Esophagus (tissue), 2 donors: ENCODE measurements at regions not wholly inside any gene's neighbourhood (a gene's known extent, or its start where the extent isn't known, plus 50 kb on each side); places are given as distances from the start of the nearest gene placed in this dataset.
A peak's percentile ranks its signal among the peaks of the same experiment; 100 is the strongest.

Experiments
- H3K27ac ChIP-seq, 2 donors: one replicate each; pipeline ENCODE4 v1.5.1; 2013; ENCODE audit warnings: low read depth in 2 of 2, mild to moderate bottlenecking in 2 of 2, inconsistent platforms in 1 of 2, low read length in 1 of 2, moderate library complexity in 1 of 2
- H3K27me3 ChIP-seq, 2 donors: one replicate each; pipeline ENCODE4 v1.6.1; 2013; ENCODE audit warnings: low read length in 2 of 2, control low read depth in 1 of 2, mild to moderate bottlenecking in 1 of 2; ENCODE audit not compliant: insufficient read depth in 2 of 2, control insufficient read depth in 1 of 2
- H3K36me3 ChIP-seq, 2 donors: one replicate each; pipeline ENCODE4 v1.6.1; 2013; ENCODE audit warnings: low read length in 1 of 2; ENCODE audit not compliant: control insufficient read depth in 2 of 2, insufficient read depth in 2 of 2
- H3K4me1 ChIP-seq, 2 donors: one replicate each; pipeline ENCODE4 v1.6.1; 2013; ENCODE audit warnings: low read length in 1 of 2; ENCODE audit not compliant: control insufficient read depth in 2 of 2, insufficient read depth in 2 of 2
- H3K4me3 ChIP-seq, 2 donors: one replicate each; pipeline ENCODE4 v1.5.1; 2013; ENCODE audit warnings: low read length in 2 of 2, mild to moderate bottlenecking in 2 of 2, low read depth in 1 of 2, moderate library complexity in 1 of 2
- H3K9me3 ChIP-seq, 2 donors: one replicate each; pipeline ENCODE4 v1.6.1; 2013; ENCODE audit warnings: mild to moderate bottlenecking in 2 of 2, low read depth in 1 of 2, low read length in 1 of 2, moderate library complexity in 1 of 2; ENCODE audit not compliant: control insufficient read depth in 2 of 2, insufficient read depth in 1 of 2
- WGBS, 2 donors: extraction: QIAGEN DNeasy Blood & Tissue Kit; methylation state at CpG; one replicate each; pipeline ENCODE4 v1.1.7; 2013; 5-methylcytosine and 5-hydroxymethylcytosine counted together
- donor health status: healthy with polysubstance abuse.
- donor health status: Bipolar disorder and iron deficiency.

GRCh38 chr10:113269333-113269732, 283.5 kb upstream of the HABP2 start:
- Histone ChIP-seq H3K9me3 (no peaks in the 10 kb centered on the region), H3K27ac (no peak overlapping the region), H3K4me3 (no peak overlapping the region), H3K4me1 (no peaks in the 10 kb centered on the region), H3K27me3 (no peaks in the 10 kb centered on the region), H3K36me3 (no peaks in the 10 kb centered on the region)
- 82 to 87% methylated on average over 2 of the region's 2 CpGs for WGBS, 2 donors

- no peak overlapping the region for H3K4me3 ChIP-seq
- no peaks in the 10 kb centered on the region for H3K4me1 ChIP-seq
- no peaks in the 10 kb centered on the region for H3K36me3 ChIP-seq
- 78% methylated on average over 5 of the region's 5 CpGs for WGBS, 2 donors
- H3K9me3 ChIP-seq, result no peaks in the 10 kb centered on the region
- no peak overlapping the region for H3K27ac ChIP-seq
- H3K27me3 ChIP-seq, result no peaks in the 10 kb centered on the region
These were observed 280.3 kb upstream of the HABP2 start for GRCh38 chr10:113272511-113272910.

GRCh38 chr10:113273181-113274163, 279.4 kb upstream of the HABP2 start:
- Histone ChIP-seq H3K4me3 (no peak overlapping the region), H3K27me3 (no peaks in the 10 kb centered on the region), H3K27ac (peak overlapping the region in 1 of 2 donors; percentile 50), H3K4me1 (no peaks in the 10 kb centered on the region), H3K9me3 (no peaks in the 10 kb centered on the region), H3K36me3 (no peaks in the 10 kb centered on the region)
- WGBS, 2 donors, result 51 to 53% methylated on average over 23 of the region's 23 CpGs

GRCh38 chr10:113274176-113274829, 278.6 kb upstream of the HABP2 start:
- no peaks in the 10 kb centered on the region for H3K27me3 ChIP-seq
- WGBS, 2 donors, result 62 to 67% methylated on average over 8 of the region's 8 CpGs
- H3K4me3 ChIP-seq, result no peak overlapping the region
- no peaks in the 10 kb centered on the region for H3K4me1 ChIP-seq
- peak overlapping the region in 1 of 2 donors; percentile 51 for H3K27ac ChIP-seq
- H3K36me3 ChIP-seq, result no peaks in the 10 kb centered on the region
- H3K9me3 ChIP-seq, result no peaks in the 10 kb centered on the region

GRCh38 chr10:113278221-113278620, 274.6 kb upstream of the HABP2 start:
- Histone ChIP-seq H3K36me3 (no peaks in the 10 kb centered on the region), H3K27ac (no peak overlapping the region), H3K4me3 (no peak overlapping the region), H3K9me3 (no peaks in the 10 kb centered on the region), H3K27me3 (no peaks in the 10 kb centered on the region), H3K4me1 (no peaks in the 10 kb centered on the region)
- WGBS, 2 donors, result 59 to 65% methylated on average over 1 of the region's 1 CpG

GRCh38 chr10:113278664-113279063, 274.2 kb upstream of the HABP2 start:
- H3K36me3 ChIP-seq, result no peaks in the 10 kb centered on the region
- no peaks in the 10 kb centered on the region for H3K4me1 ChIP-seq
- WGBS, 2 donors, result 64 to 65% methylated on average over 3 of the region's 3 CpGs
- no peak overlapping the region for H3K27ac ChIP-seq
- H3K4me3 ChIP-seq, result no peak overlapping the region
- H3K27me3 ChIP-seq, result no peaks in the 10 kb centered on the region
- no peaks in the 10 kb centered on the region for H3K9me3 ChIP-seq

- Histone ChIP-seq H3K27me3 (no peaks in the 10 kb centered on the region), H3K4me1 (no peaks in the 10 kb centered on the region), H3K36me3 (no peaks in the 10 kb centered on the region), H3K4me3 (no peak overlapping the region), H3K27ac (no peak overlapping the region), H3K9me3 (no peaks in the 10 kb centered on the region)
- WGBS, 2 donors, result 88 to 90% methylated on average over 4 of the region's 4 CpGs
These were observed 273.6 kb upstream of the HABP2 start for GRCh38 chr10:113279262-113279661.

- no peaks in the 10 kb centered on the region for H3K36me3 ChIP-seq
- 86 to 89% methylated on average over 4 of the region's 4 CpGs for WGBS, 2 donors
- no peak overlapping the region for H3K4me3 ChIP-seq
- H3K4me1 ChIP-seq, result no peaks in the 10 kb centered on the region
- H3K27me3 ChIP-seq, result no peaks in the 10 kb centered on the region
- no peak overlapping the region for H3K27ac ChIP-seq
- no peaks in the 10 kb centered on the region for H3K9me3 ChIP-seq
These were observed 270.3 kb upstream of the HABP2 start for GRCh38 chr10:113282564-113282963.

- 76 to 94% methylated on average over 5 of the region's 5 CpGs for WGBS, 2 donors
- H3K27me3 ChIP-seq, result no peaks in the 10 kb centered on the region
- no peak overlapping the region for H3K4me3 ChIP-seq
- H3K4me1 ChIP-seq, result no peaks in the 10 kb centered on the region
- no peaks in the 10 kb centered on the region for H3K36me3 ChIP-seq
- H3K27ac ChIP-seq, result no peak overlapping the region
- H3K9me3 ChIP-seq, result no peaks in the 10 kb centered on the region
These were observed 269.7 kb upstream of the HABP2 start for GRCh38 chr10:113283189-113283588.
